ENCODE measurements at regions not wholly inside any gene's neighbourhood (a gene's known extent, or its start where the extent isn't known, plus 50 kb on each side); places are given as distances from the start of the nearest gene placed in this dataset.

- no peak for TF ChIP-seq CTCF (IDR thresholded peaks at IDR 0.05)
- Histone ChIP-seq H3K9me3 (ENCODE audit: control insufficient read depth, low read length) (no peaks in the 10 kb centered on the region), H3K36me3 (ENCODE audit: control insufficient read depth, insufficient read depth, low read length) (no peaks in the 10 kb centered on the region), H3K27ac (no peak overlapping the region), H2AFZ (no peak overlapping the region), H3K4me1 (no peaks in the 10 kb centered on the region), H3K9ac (no peak overlapping the region), H3K4me2 (ENCODE audit: low read length) (no peak overlapping the region), H3K79me2 (no peaks in the 10 kb centered on the region), H3K4me3 (ENCODE audit: low read depth, low read length) (no peak overlapping the region), H3K27me3 (ENCODE audit: control insufficient read depth, insufficient read depth, low read length) (no peaks in the 10 kb centered on the region)
Observed at GRCh38 chr14:95370076-95370475, 50.4 kb upstream of the CLMN start.
